Neuronal stem cell (in vitro differentiated cells): ENCODE measurements at regions not wholly inside any gene's neighbourhood (a gene's known extent, or its start where the extent isn't known, plus 50 kb on each side); places are given as distances from the start of the nearest gene placed in this dataset.

Source experiments
- DNase-seq: peaks from one replicate; pipeline ENCODE4 v3.0.0-alpha.2; 2013; ENCODE audit warnings: low spot score
- H2AFZ ChIP-seq: one replicate; pipeline ENCODE4 v1.6.1; 2013; ENCODE audit warnings: mild to moderate bottlenecking, low read length, inconsistent platforms
- H2AK5ac ChIP-seq: 2 replicates; pipeline ENCODE4 v1.6.1; 2013; ENCODE audit warnings: low read depth, mild to moderate bottlenecking, inconsistent platforms, low read length, moderate library complexity, mixed read lengths
- H2BK120ac ChIP-seq: 2 replicates; pipeline ENCODE4 v1.6.1; 2013; ENCODE audit warnings: low read depth, mild to moderate bottlenecking, inconsistent platforms, low read length, moderate library complexity, mixed read lengths
- H2BK12ac ChIP-seq: one replicate; pipeline ENCODE4 v1.6.1; 2013; ENCODE audit warnings: low read length, inconsistent platforms
- H2BK15ac ChIP-seq: 2 replicates; pipeline ENCODE4 v1.6.1; 2013; ENCODE audit warnings: mild to moderate bottlenecking, low read length, inconsistent platforms, mixed read lengths
- H2BK5ac ChIP-seq: one replicate; pipeline ENCODE4 v1.6.1; 2013; ENCODE audit warnings: inconsistent platforms, mild to moderate bottlenecking, low read length, moderate library complexity
- H3K14ac ChIP-seq: one replicate; pipeline ENCODE4 v1.6.1; 2013; ENCODE audit warnings: low read length, inconsistent platforms
- H3K18ac ChIP-seq: 2 replicates; pipeline ENCODE4 v1.6.1; 2013; ENCODE audit warnings: low read length, inconsistent platforms
- H3K23ac ChIP-seq: 2 replicates; pipeline ENCODE4 v1.6.1; 2013; ENCODE audit warnings: low read depth, mild to moderate bottlenecking, mixed read lengths, low read length, inconsistent platforms; ENCODE audit not compliant: poor library complexity
- H3K27ac ChIP-seq: replicated peaks from 3 replicates; pipeline ENCODE4 v1.5.1; 2013; ENCODE audit warnings: low read length, inconsistent platforms
- H3K27me3 ChIP-seq, 3 experiments: 2 replicates each; pipeline ENCODE4 v1.6.1; 2013; ENCODE audit warnings: low read length in 3 of 3, mild to moderate bottlenecking in 2 of 3, inconsistent platforms in 1 of 3, low read depth in 1 of 3, mixed read lengths in 1 of 3, moderate library complexity in 1 of 3; ENCODE audit not compliant: control insufficient read depth in 3 of 3, insufficient read depth in 3 of 3
- H3K36me3 ChIP-seq, 2 donors: replicated peaks in 1 of 2; 2 replicates each; pipeline ENCODE4 v1.6.1; 2013; ENCODE audit warnings: low read length in 2 of 2; ENCODE audit not compliant: control insufficient read depth in 2 of 2, insufficient read depth in 2 of 2
- H3K4ac ChIP-seq: 2 replicates; pipeline ENCODE4 v1.6.1; 2013; ENCODE audit warnings: inconsistent platforms, mild to moderate bottlenecking, low read length, moderate library complexity
- H3K4me1 ChIP-seq, 2 donors: 1 replicate in 1 of 2; 2 replicates in 1 of 2; pipeline ENCODE4 v1.6.1; 2013; ENCODE audit warnings: low read length in 2 of 2, low read depth in 1 of 2; ENCODE audit not compliant: control insufficient read depth in 2 of 2, insufficient read depth in 1 of 2
- H3K4me2 ChIP-seq: one replicate; pipeline ENCODE4 v1.6.1; 2013; ENCODE audit warnings: mild to moderate bottlenecking, low read length, inconsistent platforms; ENCODE audit not compliant: insufficient read depth, poor library complexity, severe bottlenecking
- H3K4me3 ChIP-seq, 2 donors: 2 replicates each; pipeline ENCODE4 v1.5.1; 2013; ENCODE audit warnings: low read length in 2 of 2, mild to moderate bottlenecking in 2 of 2, inconsistent platforms in 1 of 2, moderate library complexity in 1 of 2
- H3K79me1 ChIP-seq: one replicate; pipeline ENCODE4 v1.6.1; 2013; ENCODE audit warnings: low read depth, mild to moderate bottlenecking, inconsistent platforms, low read length, moderate library complexity
- H3K9ac ChIP-seq: one replicate; pipeline ENCODE4 v1.6.1; 2013; ENCODE audit warnings: mild to moderate bottlenecking, low read depth, low read length, inconsistent platforms; ENCODE audit not compliant: poor library complexity
- H3K9me3 ChIP-seq, 2 donors: replicated peaks in 1 of 2; 2 replicates each; pipeline versions ENCODE3 to v1.6.1; 2013; ENCODE audit warnings: low read length in 2 of 2, mild to moderate bottlenecking in 2 of 2, inconsistent platforms in 1 of 2, low read depth in 1 of 2, mixed read lengths in 1 of 2, moderate library complexity in 1 of 2; ENCODE audit not compliant: control insufficient read depth in 2 of 2, insufficient read depth in 1 of 2
- H4K8ac ChIP-seq: one replicate; pipeline ENCODE4 v1.6.1; 2013; ENCODE audit warnings: low read depth, mild to moderate bottlenecking, inconsistent platforms, low read length, moderate library complexity
- H4K91ac ChIP-seq: one replicate; pipeline ENCODE4 v1.6.1; 2013; ENCODE audit warnings: low read length, low read depth, mild to moderate bottlenecking, inconsistent platforms; ENCODE audit not compliant: poor library complexity
- WGBS, 2 donors: extraction: QIAGEN DNeasy Blood & Tissue Kit; methylation state at CpG; one replicate each; pipeline ENCODE4 v1.1.7; 2013; ENCODE audit warnings: missing lambda C conversion rate in 2 of 2, mixed read lengths in 1 of 2; ENCODE audit not compliant: insufficient read length in 2 of 2, insufficient replicate concordance in 1 of 2; ENCODE audit errors: extremely low coverage in 2 of 2; 5-methylcytosine and 5-hydroxymethylcytosine counted together

DNA sequence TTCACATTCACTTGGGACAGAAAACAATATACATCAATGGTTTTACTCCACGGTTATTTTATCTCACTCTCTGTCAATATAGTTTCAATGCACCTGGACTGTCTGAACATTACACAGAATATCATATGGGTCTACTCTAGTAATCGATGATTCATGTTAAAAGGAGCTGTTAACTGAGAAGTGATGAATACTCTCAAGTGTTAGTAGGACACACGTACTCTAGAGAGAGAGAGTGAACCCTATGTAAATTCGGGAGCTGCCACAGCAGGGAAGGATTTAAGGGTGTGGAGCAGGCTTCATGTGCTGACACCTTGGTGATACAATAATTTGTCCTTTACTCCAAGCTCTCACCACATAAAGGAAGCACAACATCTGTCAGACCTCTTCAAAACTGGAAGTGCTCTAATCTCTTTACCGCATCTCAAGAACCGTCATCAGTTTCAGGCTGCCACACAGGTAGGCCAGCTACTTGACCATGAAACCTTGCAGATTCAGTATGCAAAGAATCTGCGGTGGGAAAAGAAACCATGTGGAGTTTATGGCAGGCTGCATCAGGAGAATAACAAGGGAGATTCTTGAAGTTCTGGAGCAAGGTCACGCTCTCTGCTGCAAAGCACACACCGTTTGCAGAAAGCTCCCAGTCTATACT, 199.2 kb upstream of the TMC3 start:
- Histone ChIP-seq H3K9me3 (no peaks in the 10 kb centered on the region), H3K4me1 (peaks cover 0 to 2% of the 10 kb centered on the region in 2 donors), H2BK120ac (no peak overlapping the region), H3K79me1 (no peaks in the 10 kb centered on the region), H2BK12ac (no peak overlapping the region), H2AK5ac (no peak overlapping the region), H3K18ac (no peak overlapping the region), H4K8ac (no peak overlapping the region), H4K91ac (no peak overlapping the region), H3K9ac (no peak overlapping the region), H3K14ac (no peak overlapping the region), H3K4me2 (no peak overlapping the region), H2BK5ac (no peak overlapping the region), H2BK15ac (no peak overlapping the region), H3K27me3 (no peaks in the 10 kb centered on the region), H3K23ac (no peak overlapping the region), H2AFZ (no peak overlapping the region), H3K4me3 (no peak overlapping the region), H3K4ac (no peak overlapping the region), H3K36me3 (no peaks in the 10 kb centered on the region), H3K27ac (no peak overlapping the region)
- no CpG with 5 or more reads among the region's 9 CpGs for WGBS, 2 donors
- DNase-seq, result no peak

DNA sequence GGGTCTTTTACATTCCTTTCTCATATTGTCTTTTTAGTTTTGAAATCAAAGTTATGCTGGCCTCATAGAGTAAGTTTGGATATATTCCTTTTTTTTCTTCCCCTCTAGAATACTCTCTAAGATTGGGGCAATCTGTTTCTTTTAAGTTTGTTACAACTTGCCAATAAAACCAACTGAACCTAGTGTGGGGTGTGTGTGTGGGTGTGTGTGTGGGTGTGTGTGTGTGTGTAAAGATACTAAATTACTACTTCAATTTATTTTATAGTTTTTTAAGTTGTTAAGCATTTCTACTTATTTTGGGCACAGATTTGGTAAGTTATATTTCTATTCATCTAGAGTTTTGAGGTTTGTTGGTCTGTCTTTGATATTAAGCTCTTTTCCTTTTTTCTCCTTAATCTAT, 198.2 kb upstream of the TMC3 start:
- Histone ChIP-seq H3K27ac (no peak overlapping the region), H3K9me3 (no peaks in the 10 kb centered on the region), H2AK5ac (no peak overlapping the region), H3K4ac (no peak overlapping the region), H3K4me1 (peaks cover 0 to 2% of the 10 kb centered on the region in 2 donors), H3K27me3 (no peaks in the 10 kb centered on the region), H3K4me2 (no peak overlapping the region), H3K14ac (no peak overlapping the region), H2BK12ac (no peak overlapping the region), H2BK15ac (no peak overlapping the region), H3K23ac (no peak overlapping the region), H4K8ac (no peak overlapping the region), H3K79me1 (no peaks in the 10 kb centered on the region), H2BK5ac (no peak overlapping the region), H4K91ac (no peak overlapping the region), H2BK120ac (no peak overlapping the region), H3K4me3 (no peak overlapping the region), H3K9ac (no peak overlapping the region), H3K36me3 (no peaks in the 10 kb centered on the region), H3K18ac (no peak overlapping the region), H2AFZ (no peak overlapping the region)
- no peak for DNase-seq

DNA sequence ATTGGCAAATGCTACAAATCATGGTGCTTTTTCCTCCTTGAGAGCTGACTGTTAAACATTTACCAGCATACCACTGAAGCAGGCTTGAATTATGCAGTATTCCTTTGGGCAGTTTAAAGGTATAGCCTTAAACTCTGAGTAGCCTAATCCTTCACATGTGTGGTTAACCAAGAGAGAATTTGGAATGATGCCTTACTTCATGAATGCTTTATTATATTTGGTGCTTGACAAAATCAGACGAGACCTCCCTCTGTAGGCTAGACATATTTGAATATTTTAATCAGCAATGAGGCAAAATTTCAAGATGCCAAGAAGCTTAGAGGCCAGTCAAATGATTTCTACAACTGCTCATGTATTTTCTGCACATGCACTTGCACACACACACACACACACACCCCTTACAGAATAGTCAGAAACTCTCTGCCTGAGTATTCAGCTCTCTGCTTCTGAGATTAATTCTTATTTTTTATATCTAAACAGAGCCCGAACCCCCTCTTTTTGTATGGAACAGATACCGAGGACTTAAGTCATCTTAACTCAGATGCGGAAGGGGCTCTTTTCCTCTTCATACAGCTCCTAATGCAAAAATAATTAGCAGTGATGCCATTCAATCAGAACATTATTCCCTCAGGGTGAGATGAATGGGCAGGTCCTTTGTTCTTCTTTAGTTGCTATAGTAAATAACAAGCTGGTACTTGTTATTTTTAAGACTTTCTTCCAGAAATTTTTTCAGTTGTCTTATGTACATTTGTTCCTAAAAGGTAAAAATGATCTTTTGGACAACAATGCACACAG, 195.5 kb upstream of the TMC3 start:
- no peak overlapping the region for H2BK120ac ChIP-seq
- H3K14ac ChIP-seq, result no peak overlapping the region
- H3K4me1 ChIP-seq, result no peaks in the 10 kb centered on the region
- no peak overlapping the region for H2AK5ac ChIP-seq
- H2BK12ac ChIP-seq, result no peak overlapping the region
- H3K36me3 ChIP-seq, result no peaks in the 10 kb centered on the region
- no peaks in the 10 kb centered on the region for H3K9me3 ChIP-seq
- no peak overlapping the region for H4K91ac ChIP-seq
- H3K27me3 ChIP-seq, result no peaks in the 10 kb centered on the region
- H3K4me3 ChIP-seq, result no peak overlapping the region
- H3K9ac ChIP-seq, result no peak overlapping the region
- H3K23ac ChIP-seq, result no peak overlapping the region
- H3K4me2 ChIP-seq, result no peak overlapping the region
- no peak overlapping the region for H3K18ac ChIP-seq
- DNase-seq, result no peak
- no peak overlapping the region for H2BK5ac ChIP-seq
- no peak overlapping the region for H2AFZ ChIP-seq
- H4K8ac ChIP-seq, result no peak overlapping the region
- no peaks in the 10 kb centered on the region for H3K79me1 ChIP-seq
- H2BK15ac ChIP-seq, result no peak overlapping the region
- no peak overlapping the region for H3K4ac ChIP-seq
- WGBS, 2 donors, result no CpG with 5 or more reads among the region's 4 CpGs
- H3K27ac ChIP-seq, result no peak overlapping the region

DNA sequence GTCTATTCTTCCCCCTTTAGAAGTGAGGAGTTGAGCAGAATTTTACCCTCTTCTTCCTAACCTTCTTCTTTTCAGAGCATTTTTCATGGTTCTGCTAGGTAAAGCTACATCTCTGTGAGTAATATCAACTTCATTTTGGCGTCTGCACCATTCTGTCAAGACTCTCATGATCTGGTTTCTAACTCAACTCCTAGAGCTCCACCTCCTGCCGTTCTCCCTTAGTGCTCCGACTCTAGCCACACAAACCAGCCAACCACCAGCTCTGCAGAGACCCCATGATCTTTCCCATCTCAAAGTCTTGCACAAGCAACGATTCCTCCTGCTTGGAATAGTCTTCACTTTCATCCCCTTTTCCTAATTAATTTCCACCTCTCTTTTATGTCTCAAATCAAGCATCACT, 193.9 kb upstream of the TMC3 start:
- Histone ChIP-seq H3K4me2 (no peak overlapping the region), H2BK15ac (no peak overlapping the region), H3K14ac (no peak overlapping the region), H4K8ac (no peak overlapping the region), H3K27ac (no peak overlapping the region), H3K27me3 (no peaks in the 10 kb centered on the region), H3K36me3 (no peaks in the 10 kb centered on the region), H3K9ac (no peak overlapping the region), H3K4me3 (no peak overlapping the region), H3K4me1 (no peaks in the 10 kb centered on the region), H3K4ac (no peak overlapping the region), H2AK5ac (no peak overlapping the region), H2BK120ac (no peak overlapping the region), H3K18ac (no peak overlapping the region), H3K23ac (no peak overlapping the region), H2BK12ac (no peak overlapping the region), H3K79me1 (no peaks in the 10 kb centered on the region), H2BK5ac (no peak overlapping the region), H2AFZ (no peak overlapping the region), H4K91ac (no peak overlapping the region), H3K9me3 (no peaks in the 10 kb centered on the region)
- no peak for DNase-seq
- no CpG with 5 or more reads among the region's 4 CpGs for whole genome bisulfite sequencing, 2 donors
